ENCODE measurements at regions not wholly inside any gene's neighbourhood (a gene's known extent, or its start where the extent isn't known, plus 50 kb on each side); places are given as distances from the start of the nearest gene placed in this dataset.

GRCh38 chr6:43879722-43880121 lies 109.7 kb downstream of the VEGFA start:
- DNase-seq, result no peak

- DNase-seq, result no peak
These were observed 108.9 kb downstream of the VEGFA start for GRCh38 chr6:43878823-43879495.

- DNase-seq, result no peak
These were observed 108.2 kb downstream of the VEGFA start for GRCh38 chr6:43878127-43878634.

- no peak for DNase-seq
These were observed 107.6 kb downstream of the VEGFA start for GRCh38 chr6:43877463-43878126.

- no peak for DNase-seq
These were observed 107.0 kb downstream of the VEGFA start for GRCh38 chr6:43877036-43877435.

GRCh38 chr6:43876602-43877001 lies 106.6 kb downstream of the VEGFA start:
- DNase-seq, result no peak

GRCh38 chr6:43875849-43876572 lies 106.0 kb downstream of the VEGFA start:
- DNase-seq, result no peak

GRCh38 chr6:43874814-43875590 lies 105.0 kb downstream of the VEGFA start:
- DNase-seq, result no peak

- DNase-seq, result no peak
These were observed 104.0 kb downstream of the VEGFA start for GRCh38 chr6:43873806-43874714.

GRCh38 chr6:43871933-43872332 lies 101.9 kb downstream of the VEGFA start:
- no peak for DNase-seq

GRCh38 chr6:43871284-43871683 lies 101.3 kb downstream of the VEGFA start:
- DNase-seq, result no peak

- no peak for DNase-seq
These were observed 100.7 kb downstream of the VEGFA start for GRCh38 chr6:43870660-43871061.

- no peak for DNase-seq
These were observed 100.0 kb downstream of the VEGFA start for GRCh38 chr6:43869792-43870659.

- no peak for DNase-seq
These were observed 99.2 kb downstream of the VEGFA start for GRCh38 chr6:43869079-43869710.

- DNase-seq, result no peak
These were observed 98.5 kb downstream of the VEGFA start for GRCh38 chr6:43868467-43868866.

- DNase-seq, result no peak
These were observed 98.0 kb downstream of the VEGFA start for GRCh38 chr6:43867996-43868395.

GRCh38 chr6:43867246-43867645 lies 97.2 kb downstream of the VEGFA start:
- DNase-seq, result no peak

- DNase-seq, result no peak
These were observed 96.1 kb downstream of the VEGFA start for GRCh38 chr6:43865932-43866645.

GRCh38 chr6:43865086-43865485 lies 95.1 kb downstream of the VEGFA start:
- no peak for DNase-seq

GRCh38 chr6:43862925-43863324 lies 92.9 kb downstream of the VEGFA start:
- DNase-seq, result no peak
